DOHH2 (cell line): ENCODE measurements at regions not wholly inside any gene's neighbourhood (a gene's known extent, or its start where the extent isn't known, plus 50 kb on each side); places are given as distances from the start of the nearest gene placed in this dataset.

ENCODE experiments used
- H3F3A ChIP-seq: fragments of 200-600 bp; sonication (generic), shearing (Covaris generic); 2 replicates; pipeline ENCODE4 v1.6.0; 2016; ENCODE audit warnings: antibody characterized with exemption, mild to moderate bottlenecking; ENCODE audit not compliant: control insufficient read depth, insufficient read depth
- H3K27ac ChIP-seq: fragments of 200-600 bp; sonication (generic); 2 replicates; pipeline ENCODE4 v1.5.1; 2014; ENCODE audit warnings: low read depth, mild to moderate bottlenecking, low read length, moderate library complexity
- H3K27me3 ChIP-seq: fragments of 200-600 bp; sonication (generic); 2 replicates; pipeline ENCODE4 v1.6.1; 2014; ENCODE audit warnings: mild to moderate bottlenecking, low read length, mixed read lengths; ENCODE audit not compliant: control insufficient read depth
- H3K36me3 ChIP-seq: fragments of 200-600 bp; sonication (generic); 2 replicates; pipeline ENCODE4 v1.6.1; 2014; ENCODE audit warnings: mild to moderate bottlenecking, low read length, moderate library complexity, mixed read lengths; ENCODE audit not compliant: control insufficient read depth
- H3K4me1 ChIP-seq: fragments of 200-600 bp; sonication (generic); 2 replicates; pipeline ENCODE4 v1.6.1; 2014; ENCODE audit warnings: mild to moderate bottlenecking, low read length, mixed read lengths; ENCODE audit not compliant: control insufficient read depth
- H3K4me2 ChIP-seq: fragments of 200-600 bp; sonication (generic); 2 replicates; pipeline ENCODE4 v1.6.0; 2014; ENCODE audit warnings: mild to moderate bottlenecking, low read length, moderate library complexity
- H3K4me3 ChIP-seq: fragments of 200-600 bp; sonication (generic); 2 replicates; pipeline ENCODE4 v1.5.1; 2014; ENCODE audit warnings: mild to moderate bottlenecking, low read length, mixed read lengths
- H3K79me2 ChIP-seq: fragments of 200-600 bp; sonication (generic); 2 replicates; pipeline ENCODE4 v1.6.1; 2014; ENCODE audit warnings: mild to moderate bottlenecking, low read length, mixed read lengths; ENCODE audit not compliant: control insufficient read depth
- H3K9me2 ChIP-seq: fragments of 200-600 bp; sonication (generic); replicated peaks from 2 replicates; pipeline ENCODE4 v1.6.1; 2014; ENCODE audit warnings: mild to moderate bottlenecking, low read length, mixed read lengths; ENCODE audit not compliant: control insufficient read depth
- H3K9me3 ChIP-seq: fragments of 200-600 bp; sonication (generic); 2 replicates; pipeline ENCODE4 v1.6.1; 2014; ENCODE audit warnings: antibody characterized with exemption, low read length, mixed read lengths; ENCODE audit not compliant: control insufficient read depth, insufficient read depth
- H4K20me1 ChIP-seq: fragments of 200-600 bp; sonication (generic); 2 replicates; pipeline ENCODE4 v1.6.0; 2014; ENCODE audit warnings: low read depth, mild to moderate bottlenecking, antibody characterized with exemption, low read length, moderate library complexity; ENCODE audit not compliant: control insufficient read depth, insufficient read depth
- CTCF ChIP-seq: fragments of 200-600 bp; sonication (generic); IDR thresholded peaks from one replicate; pipeline ENCODE4 v1.5.1; 2014; ENCODE audit warnings: antibody characterized with exemption, mild to moderate bottlenecking, low read depth, low read length; ENCODE audit not compliant: poor library complexity, severe bottlenecking
- EZH2phosphoT487 ChIP-seq: fragments of 200-600 bp; sonication (generic); IDR thresholded peaks from 2 replicates; pipeline ENCODE4 v1.6.1; 2017; ENCODE audit warnings: borderline replicate concordance, mild to moderate bottlenecking, antibody characterized with exemption, low read length, moderate library complexity, mixed read lengths

- Histone ChIP-seq H4K20me1 (no peaks in the 10 kb centered on the region), H3K27me3 (no peaks in the 10 kb centered on the region), H3K79me2 (no peaks in the 10 kb centered on the region), H3K9me2 (no peaks in the 10 kb centered on the region), H3K4me3 (no peak overlapping the region), H3K9me3 (no peaks in the 10 kb centered on the region), H3K4me2 (peak overlapping the region; percentile 16; the same call in 1 of the 2 replicates), H3K36me3 (peaks cover 6% of the 10 kb centered on the region), H3K4me1 (peaks cover 96% of the 10 kb centered on the region), H3K27ac (peak overlapping the region; percentile 93), H3F3A (peaks cover 41% of the 10 kb centered on the region)
- TF ChIP-seq CTCF (no peak), EZH2phosphoT487 (no peak)
Observed at GRCh38 chr1:23610677-23611076, 51.4 kb upstream of the ID3 start.

- no peaks in the 10 kb centered on the region for H3K27me3 ChIP-seq
- no peak overlapping the region for H3K4me3 ChIP-seq
- H3K4me2 ChIP-seq = no peak overlapping the region
- no peaks in the 10 kb centered on the region for H3K9me3 ChIP-seq
- peaks cover 89% of the 10 kb centered on the region for H3K4me1 ChIP-seq
- no peaks in the 10 kb centered on the region for H3K9me2 ChIP-seq
- H3K36me3 ChIP-seq = peaks cover 6% of the 10 kb centered on the region
- no peaks in the 10 kb centered on the region for H3K79me2 ChIP-seq
- H4K20me1 ChIP-seq = no peaks in the 10 kb centered on the region
- no peak for TF ChIP-seq EZH2phosphoT487
- TF ChIP-seq CTCF = no peak
- peak overlapping the region; percentile 93; the same call in 1 of the 2 replicates for H3K27ac ChIP-seq
- peaks cover 37% of the 10 kb centered on the region for H3F3A ChIP-seq
Observed at GRCh38 chr1:23609971-23610370, 50.7 kb upstream of the ID3 start.
